Hematopoietic multipotent progenitor cell treated with erythropoietin and hydrocortisone succinate and interleukin-3 and kit ligand, for 4 days (in vitro differentiated cells): ENCODE measurements at regions not wholly inside any gene's neighbourhood (a gene's known extent, or its start where the extent isn't known, plus 50 kb on each side); places are given as distances from the start of the nearest gene placed in this dataset.

Experiments
- DNase-seq: peaks from one replicate; pipeline ENCODE4 v3.0.0-alpha.2; 2015

GRCh38 chr2:216320852-216321251 lies 51.4 kb downstream of the MARCHF4 start:
- DNase-seq, result no peak

GRCh38 chr2:216319771-216320170 lies 52.5 kb downstream of the MARCHF4 start:
- no peak for DNase-seq

GRCh38 chr2:216318521-216318874 lies 53.8 kb downstream of the MARCHF4 start:
- no peak for DNase-seq

GRCh38 chr2:216317831-216318520 lies 54.3 kb downstream of the MARCHF4 start:
- no peak for DNase-seq

- no peak for DNase-seq
Measured at GRCh38 chr2:216316743-216317142, 55.5 kb downstream of the MARCHF4 start.

- no peak for DNase-seq
Measured at GRCh38 chr2:216315802-216316603, 56.3 kb downstream of the MARCHF4 start.

GRCh38 chr2:216312441-216312840 lies 59.8 kb downstream of the MARCHF4 start:
- DNase-seq, result no peak

GRCh38 chr2:216308576-216308975 lies 63.7 kb downstream of the MARCHF4 start:
- DNase-seq, result no peak

- no peak for DNase-seq
Measured at GRCh38 chr2:216307496-216307895, 64.8 kb downstream of the MARCHF4 start.

GRCh38 chr2:216306868-216307267 lies 65.4 kb downstream of the MARCHF4 start:
- DNase-seq, result no peak

- no peak for DNase-seq
Measured at GRCh38 chr2:216305574-216305973, 66.7 kb downstream of the MARCHF4 start.

- no peak for DNase-seq
Measured at GRCh38 chr2:216302981-216303676, 69.2 kb downstream of the MARCHF4 start.

GRCh38 chr2:216300906-216301305 lies 71.4 kb downstream of the MARCHF4 start:
- DNase-seq, result no peak

GRCh38 chr2:216299588-216299987 lies 72.7 kb downstream of the MARCHF4 start:
- peak; percentile 83 for DNase-seq

- DNase-seq, result no peak
Measured at GRCh38 chr2:216298719-216299495, 73.4 kb downstream of the MARCHF4 start.

GRCh38 chr2:216296856-216297255 lies 75.4 kb downstream of the MARCHF4 start:
- DNase-seq, result no peak

GRCh38 chr2:216294305-216294704 lies 78.0 kb downstream of the MARCHF4 start:
- DNase-seq, result no peak

GRCh38 chr2:216293883-216294282 lies 78.4 kb downstream of the MARCHF4 start:
- no peak for DNase-seq

GRCh38 chr2:216292886-216293301 lies 79.4 kb downstream of the MARCHF4 start:
- DNase-seq, result peak; percentile 78

GRCh38 chr2:216292475-216292874 lies 79.8 kb downstream of the MARCHF4 start:
- no peak for DNase-seq

- DNase-seq, result no peak
Measured at GRCh38 chr2:216289470-216289869, 82.8 kb downstream of the MARCHF4 start.

- DNase-seq, result peak; percentile 29
Measured at GRCh38 chr2:216287251-216287650, 85.0 kb downstream of the MARCHF4 start.

- DNase-seq, result no peak
Measured at GRCh38 chr2:216286616-216287231, 85.6 kb downstream of the MARCHF4 start.
